ENCODE measurements at regions not wholly inside any gene's neighbourhood (a gene's known extent, or its start where the extent isn't known, plus 50 kb on each side); places are given as distances from the start of the nearest gene placed in this dataset.

DNA sequence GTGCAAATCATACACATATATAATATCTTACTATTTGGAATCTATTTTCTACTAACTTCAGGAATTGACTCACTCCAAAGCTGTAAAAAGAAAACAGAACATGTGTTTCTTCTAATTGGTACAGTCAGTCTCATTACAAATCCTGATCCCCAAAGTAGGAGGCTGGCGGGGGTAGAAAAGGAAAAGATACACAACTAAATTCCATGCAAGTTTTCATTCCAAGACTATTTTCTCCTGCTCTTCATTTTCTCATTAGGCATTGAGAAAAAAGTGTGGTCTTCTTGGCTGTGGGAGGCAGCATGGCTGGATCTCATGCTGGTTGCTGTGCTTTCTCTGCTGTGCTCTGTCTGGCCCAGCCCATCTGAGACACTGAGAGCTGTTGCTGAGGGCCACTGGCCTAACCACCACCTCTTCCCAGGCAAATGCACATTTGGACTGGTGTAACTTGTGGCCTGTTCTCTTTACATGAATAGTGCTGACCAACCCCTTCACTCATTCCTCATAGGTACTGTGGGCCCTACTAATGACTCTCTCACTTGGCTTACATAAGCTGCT, 1107.5 kb upstream of the B3GALT2 start:
- DNase-seq: peak; percentile 55

DNA sequence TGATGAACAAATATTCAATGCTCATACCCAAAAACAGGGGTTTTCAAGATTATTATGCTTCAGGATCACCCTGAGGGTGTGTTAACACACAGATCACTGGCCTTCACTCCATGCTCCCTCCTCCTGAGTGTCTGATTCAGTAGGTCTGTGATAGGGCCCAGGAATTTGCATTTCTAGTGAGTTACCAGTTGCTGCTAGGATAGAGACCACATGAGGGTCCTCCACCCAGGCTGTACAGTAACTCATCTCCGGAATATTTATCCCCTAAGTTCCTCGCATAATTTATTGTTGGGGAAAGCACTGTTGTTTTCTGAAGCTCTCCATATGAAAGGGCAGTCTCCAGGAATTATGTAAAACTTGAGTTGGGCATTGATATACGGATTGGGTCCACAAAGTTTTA, 1106.6 kb upstream of the B3GALT2 start:
- no peak for DNase-seq

GRCh38 chr1:194289569-194290266, 1103.3 kb upstream of the B3GALT2 start:
- DNase-seq: no peak

DNA sequence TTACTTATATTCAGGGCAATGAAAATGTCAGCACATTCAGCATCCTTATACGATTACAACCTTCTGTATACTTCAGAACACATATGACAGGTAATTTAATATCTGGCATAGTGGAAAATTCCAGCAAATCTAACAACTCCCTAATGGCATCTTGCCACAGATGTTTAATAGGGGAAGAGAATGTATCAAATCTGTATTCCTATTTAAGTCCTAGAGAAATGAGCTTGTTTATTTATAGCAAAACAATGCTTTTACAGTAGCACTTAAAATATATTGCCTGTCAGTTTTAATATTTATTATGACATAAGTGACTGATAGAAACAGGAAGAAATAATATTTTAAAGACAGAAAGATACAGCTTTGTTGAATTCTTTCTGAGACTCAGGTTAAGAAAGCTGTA, 1101.8 kb upstream of the B3GALT2 start:
- DNase-seq: no peak

DNA sequence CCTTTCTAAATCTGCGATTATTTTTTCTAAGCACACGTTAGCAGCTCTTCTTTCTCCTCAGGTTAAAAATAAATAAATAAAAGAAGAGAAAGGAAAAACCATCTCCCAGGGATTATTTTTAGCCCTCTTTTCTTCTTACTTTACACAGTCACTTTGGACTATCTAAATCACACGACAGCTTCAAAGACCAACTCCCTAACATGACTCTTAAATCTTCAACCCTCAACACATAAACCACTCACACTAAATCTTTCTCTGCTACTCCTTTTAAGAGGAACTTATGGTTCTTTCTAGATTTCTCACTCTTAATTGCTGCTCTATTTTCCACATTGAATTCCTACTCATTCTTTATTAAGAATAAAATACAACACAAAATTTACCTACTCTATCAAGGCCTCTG, 1095.0 kb upstream of the B3GALT2 start:
- DNase-seq: no peak

DNA sequence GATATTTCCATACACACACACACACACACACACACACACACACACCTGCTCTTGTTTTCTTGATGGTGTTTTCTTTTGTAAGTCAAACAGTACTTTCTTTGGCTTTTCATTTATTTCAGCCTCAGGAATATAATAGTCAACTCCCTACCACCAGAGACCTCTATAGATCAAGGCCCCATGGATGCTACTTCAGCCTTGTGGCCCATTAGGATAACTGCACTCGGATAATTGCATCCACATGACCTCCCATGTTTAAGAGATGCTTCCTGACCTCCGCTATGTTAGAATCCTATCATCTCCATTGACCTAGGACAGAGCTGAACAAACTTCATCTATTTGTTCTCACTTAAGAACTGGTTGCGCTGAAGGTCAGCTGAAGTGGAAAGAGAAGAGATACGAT, 1094.0 kb upstream of the B3GALT2 start:
- DNase-seq: no peak

GRCh38 chr1:194279975-194280374, 1093.6 kb upstream of the B3GALT2 start:
- no peak for DNase-seq

- DNase-seq: no peak
Observed at GRCh38 chr1:194277927-194278326, 1091.5 kb upstream of the B3GALT2 start.

- no peak for DNase-seq
Observed at GRCh38 chr1:194273660-194274059, 1087.2 kb upstream of the B3GALT2 start.

DNA sequence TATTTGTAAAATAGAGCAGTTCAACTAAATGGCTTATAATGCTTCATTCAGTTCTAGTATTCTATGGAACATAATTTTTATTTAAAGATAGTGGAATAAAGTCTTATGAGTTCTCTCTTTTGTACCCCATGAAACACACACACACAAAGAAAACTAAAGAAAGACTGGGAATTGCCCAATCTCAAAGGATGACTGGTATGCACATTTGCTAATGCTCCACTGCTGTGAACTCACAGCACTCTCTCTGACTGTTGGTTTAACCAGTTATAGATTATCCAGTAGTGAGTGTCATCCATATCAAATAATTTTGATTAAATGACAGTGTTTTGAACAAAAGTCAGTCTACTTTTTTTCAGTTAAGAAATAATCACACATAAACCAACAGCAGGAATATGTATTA, 1082.4 kb upstream of the B3GALT2 start:
- DNase-seq: peak; percentile 28

DNA sequence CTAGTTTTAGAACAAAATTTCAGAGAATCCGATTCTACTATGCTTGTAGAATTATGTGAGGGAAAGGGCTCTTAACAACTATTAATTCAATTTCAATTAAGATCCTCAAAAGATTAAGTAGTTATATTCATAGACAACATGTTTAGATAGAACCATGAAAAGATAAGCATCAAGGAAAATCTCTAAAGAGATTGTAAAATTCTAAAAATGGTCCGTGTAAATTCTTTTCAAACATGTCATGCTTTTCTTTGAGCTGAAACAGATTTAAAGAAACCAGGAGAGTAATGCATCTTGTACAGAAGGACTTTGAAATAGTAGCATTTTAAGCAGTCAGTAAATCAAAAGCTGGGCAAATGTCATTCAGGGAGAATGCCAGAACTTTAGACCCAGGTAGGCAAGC, 1080.6 kb upstream of the B3GALT2 start:
- no peak for DNase-seq

DNA sequence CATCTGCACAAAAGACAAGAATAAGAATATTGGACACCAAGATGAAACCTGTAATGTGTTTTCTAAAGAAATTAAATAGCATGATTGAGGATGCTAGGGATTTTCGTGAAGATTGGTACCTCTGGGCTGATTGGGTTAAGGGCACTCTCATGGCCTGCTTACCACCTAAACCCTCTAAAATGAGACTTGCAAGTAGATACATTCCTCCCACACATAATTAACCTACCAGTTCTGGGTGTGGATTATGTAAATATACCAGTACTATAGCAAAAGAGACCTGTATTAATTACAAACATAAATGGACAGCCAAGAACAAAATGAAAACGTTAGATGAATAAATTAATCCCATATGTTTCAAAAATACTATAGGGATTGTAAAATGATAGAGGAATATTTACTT, 1069.6 kb upstream of the B3GALT2 start:
- no peak for DNase-seq

- peak; percentile 92 for DNase-seq
Observed at GRCh38 chr1:194252199-194252598, 1065.8 kb upstream of the B3GALT2 start.

DNA sequence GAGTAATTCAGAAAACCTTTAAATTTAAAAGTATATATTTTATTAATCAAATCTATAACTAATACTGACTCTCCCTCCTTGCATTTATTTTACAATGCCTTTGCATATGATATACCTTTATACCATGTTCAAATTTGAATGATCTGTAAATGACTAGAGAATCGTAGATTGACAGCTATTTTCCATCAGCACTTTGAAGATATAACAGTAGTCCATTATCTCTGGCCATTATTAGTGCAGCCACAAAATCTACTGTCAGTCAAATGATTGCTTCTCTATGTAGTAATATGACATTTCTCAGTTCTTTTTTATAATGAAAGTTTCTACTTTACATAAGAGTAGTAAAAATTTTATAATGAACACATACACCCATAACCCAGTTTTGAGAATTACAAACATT, 1054.8 kb upstream of the B3GALT2 start:
- DNase-seq: no peak

- DNase-seq: no peak
Observed at GRCh38 chr1:194233069-194233468, 1046.7 kb upstream of the B3GALT2 start.

DNA sequence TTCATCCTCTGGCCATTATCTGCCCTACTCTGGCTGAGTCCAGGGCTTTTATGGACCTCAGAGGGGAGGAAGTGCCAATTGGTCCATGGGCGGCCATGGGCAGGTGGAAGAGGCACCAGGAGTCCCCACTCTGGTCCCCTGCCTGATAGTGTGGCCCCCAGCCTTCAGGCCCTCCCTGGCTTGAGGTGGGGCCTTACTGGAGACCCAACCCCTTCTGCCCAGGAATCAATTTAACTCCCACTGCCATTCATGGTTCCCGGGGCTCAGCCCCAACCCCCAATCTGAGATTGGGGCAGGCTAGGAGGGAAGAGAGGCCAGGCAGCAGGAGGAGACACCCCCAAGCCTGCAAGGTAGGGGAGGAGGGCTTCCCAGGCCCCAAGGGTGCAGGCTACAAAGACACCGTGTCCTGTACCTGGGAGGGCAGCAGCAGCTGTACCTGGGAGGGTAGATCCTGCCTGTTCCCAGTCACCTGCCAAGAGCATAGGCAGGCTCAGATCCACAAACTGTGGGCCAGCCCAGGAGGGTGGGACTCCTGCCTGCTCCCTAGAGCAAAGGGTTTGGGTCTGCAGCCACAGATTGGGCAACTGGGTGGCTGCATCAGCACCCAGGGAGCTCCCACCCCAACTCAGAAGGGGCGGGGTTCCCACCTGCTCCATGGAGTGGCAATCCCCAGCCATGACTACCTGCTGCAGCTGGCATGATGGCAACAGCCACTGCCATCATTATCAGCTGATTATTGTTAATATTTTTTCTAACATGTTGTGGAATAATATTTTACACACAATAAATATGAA, 1044.1 kb upstream of the B3GALT2 start:
- DNase-seq: no peak

DNA sequence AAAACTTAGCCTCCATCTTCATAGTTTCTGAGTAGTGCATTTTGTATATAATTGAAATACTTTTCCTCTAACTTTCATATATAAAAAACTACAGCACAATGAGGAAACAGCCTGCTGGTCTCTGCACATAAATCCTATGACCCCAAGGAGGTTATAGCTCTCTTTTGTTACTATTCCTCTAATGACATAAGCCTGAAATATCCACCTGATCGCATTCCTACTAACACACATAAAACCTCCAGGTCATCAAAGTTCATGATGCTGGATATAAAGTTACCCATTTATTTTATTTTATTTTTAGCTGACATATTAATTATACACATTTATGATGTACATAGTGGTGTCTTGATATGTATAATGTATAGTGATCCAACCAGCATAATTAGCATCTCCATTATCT, 1042.0 kb upstream of the B3GALT2 start:
- DNase-seq: no peak

DNA sequence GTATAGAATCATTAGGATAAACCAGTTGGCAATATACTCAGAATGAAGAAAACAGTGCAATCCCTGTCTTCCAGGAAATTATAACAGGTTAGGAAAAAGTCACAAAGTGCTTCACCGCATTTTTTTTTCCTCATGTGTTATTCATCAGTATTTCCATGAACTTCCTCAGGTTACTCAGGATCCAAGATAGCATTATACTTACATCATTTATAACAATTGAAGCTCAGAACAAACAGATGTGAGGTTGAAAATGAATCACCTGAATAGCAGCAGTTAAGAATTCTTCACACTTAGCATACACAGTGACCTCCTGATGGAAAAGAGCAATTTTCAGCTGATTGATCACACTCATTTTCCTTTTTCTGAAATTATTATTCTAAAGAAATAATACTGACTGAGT, 1040.7 kb upstream of the B3GALT2 start:
- peak; percentile 2 for DNase-seq

- DNase-seq: peak; percentile 1
Observed at GRCh38 chr1:194225821-194226220, 1039.4 kb upstream of the B3GALT2 start.

GRCh38 chr1:194223596-194223995, 1037.2 kb upstream of the B3GALT2 start:
- no peak for DNase-seq

DNA sequence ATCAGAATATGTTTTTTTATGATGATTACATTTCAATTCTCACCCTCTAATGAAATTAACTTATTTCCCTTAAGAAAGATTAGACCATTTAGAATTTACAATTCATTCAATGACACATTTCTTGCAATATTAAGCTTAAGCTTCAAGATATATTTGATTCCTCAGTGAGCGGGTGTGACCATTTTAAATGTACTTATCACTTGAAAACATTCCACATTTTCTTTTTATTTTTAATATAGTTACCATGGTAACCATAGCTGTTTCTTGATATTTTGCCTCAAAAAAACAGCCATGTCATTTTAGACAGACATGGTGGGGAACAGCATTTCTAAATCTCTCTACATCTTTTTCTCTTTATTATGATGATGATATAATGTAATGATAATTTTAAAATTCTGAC, 1029.0 kb upstream of the B3GALT2 start:
- no peak for DNase-seq

DNA sequence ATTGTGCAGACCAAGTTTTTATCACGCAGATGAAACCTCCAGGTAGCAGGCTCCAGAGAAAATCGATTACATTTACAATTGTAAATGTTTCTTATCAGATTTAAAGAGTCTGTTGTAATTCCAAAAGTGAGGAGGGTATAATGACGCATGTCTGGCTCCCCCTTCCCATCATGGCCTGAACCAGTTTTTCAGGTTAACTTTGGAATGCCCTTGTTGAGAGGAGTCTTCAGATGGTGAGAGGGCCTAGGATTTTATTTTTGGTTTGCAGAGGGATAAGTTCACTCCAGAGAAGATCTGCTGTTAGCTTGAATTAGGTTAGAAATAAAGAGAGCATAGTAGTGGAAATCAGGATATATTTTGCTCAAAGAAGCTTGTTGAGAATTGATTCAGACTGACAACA, 1028.3 kb upstream of the B3GALT2 start:
- DNase-seq: no peak

GRCh38 chr1:194209920-194210319, 1023.5 kb upstream of the B3GALT2 start:
- no peak for DNase-seq

DNA sequence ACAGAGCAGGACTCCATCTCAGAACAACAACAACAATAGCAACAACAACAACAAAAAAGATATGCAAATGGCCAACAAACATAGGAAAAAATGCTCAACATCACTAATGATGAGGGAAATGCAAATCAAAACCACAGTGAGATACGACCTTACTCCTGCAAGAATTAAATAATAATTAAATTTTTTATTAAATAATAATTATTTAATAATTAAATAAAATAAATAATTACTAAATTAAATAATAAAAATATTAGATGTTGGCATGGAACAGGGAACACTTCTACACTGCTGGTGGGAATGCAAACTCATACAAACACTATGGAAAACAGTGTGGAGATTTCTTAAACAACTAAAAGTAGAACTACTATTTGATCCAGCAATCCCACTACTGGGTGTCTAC, 1022.3 kb upstream of the B3GALT2 start:
- no peak for DNase-seq

Data from fibroblast of skin of right biceps (primary cell).